GM19324 (cell line): ENCODE measurements at regions not wholly inside any gene's neighbourhood (a gene's known extent, or its start where the extent isn't known, plus 50 kb on each side); places are given as distances from the start of the nearest gene placed in this dataset.

ENCODE experiments used
- ATAC-seq: cut with Tn5 transposase; IDR thresholded peaks from one replicate; pipeline ENCODE4 v1.9.1; 2021; ENCODE audit warnings: mild to moderate bottlenecking, moderate library complexity; ENCODE audit not compliant: unreplicated experiment, low FRiP score

GRCh38 chr7:46567858-46568257 is 646.8 kb upstream of the IGFBP3 start:
- no peak for ATAC-seq

DNA sequence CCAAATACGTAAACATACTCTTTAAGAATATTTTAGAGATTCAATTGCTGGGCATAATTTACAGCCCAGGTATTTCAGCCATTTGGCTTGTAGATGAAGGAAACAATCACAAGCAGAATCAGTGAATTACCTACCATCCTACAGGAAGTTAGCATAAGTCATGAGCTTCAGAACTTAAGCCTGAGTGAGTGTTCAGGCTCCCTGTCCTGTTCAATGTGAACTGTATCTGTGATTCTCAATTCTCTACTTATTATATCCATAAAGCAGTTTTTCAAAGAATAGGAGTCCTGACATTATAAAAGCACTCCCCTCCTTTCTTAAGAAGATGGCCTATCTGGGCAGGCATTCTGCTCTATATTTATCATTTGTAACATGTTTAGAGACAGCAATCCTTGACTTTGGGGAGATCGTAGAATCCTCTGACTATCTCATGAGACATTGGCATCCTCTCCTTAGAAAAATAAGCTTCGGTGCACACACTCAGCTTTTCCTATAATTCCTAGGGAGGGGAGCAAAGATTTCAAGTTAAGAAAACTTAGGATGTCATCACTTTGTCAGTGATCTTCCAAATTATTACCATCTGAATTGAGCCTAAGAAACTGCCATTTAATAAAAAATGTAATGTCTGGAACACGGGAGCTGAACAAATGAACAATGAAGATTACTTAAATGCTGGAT is 645.2 kb upstream of the IGFBP3 start:
- no peak for ATAC-seq

GRCh38 chr7:46565253-46566096 is 644.4 kb upstream of the IGFBP3 start:
- ATAC-seq: no peak

DNA sequence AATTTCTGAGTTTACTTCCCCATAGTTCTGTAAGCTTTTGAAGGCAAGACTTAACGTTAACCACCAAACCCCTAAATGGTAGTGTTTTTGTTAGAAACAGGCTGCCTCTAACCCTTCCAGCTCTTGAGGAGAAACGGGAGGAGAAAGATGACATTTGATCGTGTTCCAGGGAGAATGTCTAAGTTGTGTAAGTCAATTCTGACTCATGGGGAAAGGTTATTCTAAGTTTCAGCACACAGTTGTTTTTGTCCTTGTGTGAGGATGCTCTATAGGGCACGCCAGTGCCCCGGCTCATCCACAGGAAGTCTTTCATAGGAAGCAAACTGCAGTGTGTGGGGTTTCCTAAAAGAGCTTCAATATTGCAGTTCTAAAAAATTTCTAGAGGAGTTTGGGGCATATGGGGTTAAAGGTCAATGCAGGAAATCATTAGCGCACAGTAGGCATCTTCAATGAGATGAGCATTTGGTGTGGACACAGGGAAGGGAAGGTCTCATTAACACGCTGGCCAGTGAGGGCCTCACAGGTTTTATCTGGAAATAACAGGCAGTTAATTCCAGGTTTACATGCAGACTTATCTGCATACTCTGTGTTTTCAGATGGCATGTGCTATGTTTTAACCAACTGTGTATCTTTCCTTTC is 638.2 kb upstream of the IGFBP3 start:
- no peak for ATAC-seq

DNA sequence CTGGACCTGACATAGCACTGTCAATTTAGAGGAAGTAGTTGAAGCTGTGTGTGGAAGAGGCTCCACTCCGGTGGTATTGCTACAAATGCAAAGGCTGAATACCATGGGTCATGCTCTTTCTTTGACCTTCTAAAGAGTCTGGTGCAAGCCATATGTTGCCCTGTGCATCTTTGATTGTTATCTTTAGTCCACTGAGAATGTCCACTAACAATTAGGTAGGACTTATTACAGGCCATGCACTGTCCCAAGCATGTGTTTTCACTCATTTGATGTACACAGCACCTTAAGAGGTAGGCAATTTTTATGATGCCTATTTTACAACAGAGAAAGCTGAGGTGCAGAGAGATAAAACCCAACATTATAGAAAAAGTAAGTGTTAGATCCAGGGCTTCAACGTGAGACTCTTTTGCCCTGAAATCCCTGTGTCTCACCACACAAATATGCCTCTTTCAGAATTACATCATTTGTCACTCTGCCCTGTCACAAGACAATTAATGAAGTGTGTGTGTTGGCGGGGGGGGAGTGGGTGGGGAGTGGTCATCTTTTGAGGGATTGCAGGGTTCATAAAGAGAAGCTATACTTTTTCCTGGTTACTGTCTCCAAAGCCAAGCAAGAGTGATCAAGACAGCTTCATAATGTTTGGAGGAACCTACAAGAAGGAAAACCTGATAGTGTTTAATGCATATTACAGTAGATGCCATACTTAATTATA is 637.6 kb upstream of the IGFBP3 start:
- no peak for ATAC-seq

GRCh38 chr7:46557781-46558180 is 636.7 kb upstream of the IGFBP3 start:
- no peak for ATAC-seq

DNA sequence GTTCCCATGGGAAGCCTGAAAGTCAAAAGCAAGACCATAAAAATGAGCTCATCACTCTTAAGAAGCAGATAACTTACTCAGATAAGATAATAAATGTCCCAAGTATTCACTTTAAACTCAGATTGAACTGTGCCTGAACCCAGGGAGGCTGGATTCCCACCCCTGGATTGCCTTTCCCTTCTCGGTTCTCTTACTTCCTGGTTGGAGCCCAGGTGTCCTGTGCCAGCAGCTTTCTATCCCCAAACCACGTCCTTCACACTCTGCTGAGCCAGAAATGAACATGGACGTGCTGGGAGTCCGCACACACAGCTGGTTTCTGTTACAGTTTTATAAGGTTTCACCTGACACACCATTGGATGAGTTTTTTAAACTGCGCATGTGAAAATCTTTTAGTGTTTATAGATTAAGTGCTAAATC is 636.2 kb upstream of the IGFBP3 start:
- ATAC-seq: no peak

DNA sequence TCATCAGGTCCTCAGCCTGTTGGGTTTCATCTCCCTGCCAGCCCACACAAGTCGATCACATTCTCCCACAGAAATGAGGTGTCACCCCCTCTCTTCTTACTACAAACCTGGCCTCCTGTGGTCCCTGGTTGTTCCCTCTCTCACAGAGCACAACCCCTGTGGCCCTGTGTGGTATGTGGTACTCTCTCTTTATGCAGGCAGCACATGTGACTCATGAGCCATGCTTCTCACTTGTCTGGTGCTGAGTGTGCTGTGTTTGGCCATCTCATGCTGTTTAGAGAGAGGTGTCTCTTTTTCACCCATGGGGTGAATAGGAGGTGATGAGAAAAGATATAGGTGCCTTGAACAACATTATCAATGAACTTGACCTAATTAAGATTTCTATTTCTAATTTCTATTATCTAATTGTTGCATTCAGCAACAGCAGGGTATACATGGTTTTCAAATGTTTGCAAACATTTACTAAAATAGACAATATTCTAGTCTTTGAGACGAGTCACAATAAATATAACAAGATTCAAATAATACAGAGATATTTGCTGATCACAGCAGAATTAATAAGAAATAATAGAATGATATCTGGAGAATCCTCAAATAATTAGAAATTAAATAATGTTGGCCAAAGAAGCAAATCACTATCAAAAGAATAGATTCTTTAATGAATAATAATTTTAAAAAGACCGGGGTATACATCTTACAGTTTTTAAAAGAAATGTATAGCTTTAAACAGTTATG is 633.8 kb upstream of the IGFBP3 start:
- ATAC-seq: no peak

DNA sequence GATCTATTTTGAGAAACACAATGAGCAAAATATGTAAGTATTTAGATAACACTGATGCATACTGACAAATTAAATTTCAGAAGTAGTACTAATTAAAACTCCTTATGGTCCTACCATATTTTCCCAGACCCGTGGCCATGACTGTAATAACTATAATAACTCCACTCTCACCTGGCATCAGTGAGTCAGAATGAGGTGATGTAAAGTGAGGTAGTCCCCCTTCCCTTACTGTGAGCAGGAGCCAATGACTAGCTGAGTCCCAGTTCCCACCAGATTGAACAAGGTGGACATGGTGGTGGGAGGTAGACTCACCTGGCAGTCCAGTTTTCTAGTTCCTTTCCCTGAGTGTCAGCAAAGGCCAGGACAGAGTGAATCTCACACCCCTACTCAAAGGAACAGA is 630.5 kb upstream of the IGFBP3 start:
- ATAC-seq: no peak

GRCh38 chr7:46550864-46551263 is 629.8 kb upstream of the IGFBP3 start:
- no peak for ATAC-seq

GRCh38 chr7:46549892-46550639 is 629.0 kb upstream of the IGFBP3 start:
- no peak for ATAC-seq

- no peak for ATAC-seq
Observed at GRCh38 chr7:46549347-46549746, 628.3 kb upstream of the IGFBP3 start.

GRCh38 chr7:46547044-46547443 is 626.0 kb upstream of the IGFBP3 start:
- ATAC-seq: no peak

- no peak for ATAC-seq
Observed at GRCh38 chr7:46545790-46546189, 624.7 kb upstream of the IGFBP3 start.

DNA sequence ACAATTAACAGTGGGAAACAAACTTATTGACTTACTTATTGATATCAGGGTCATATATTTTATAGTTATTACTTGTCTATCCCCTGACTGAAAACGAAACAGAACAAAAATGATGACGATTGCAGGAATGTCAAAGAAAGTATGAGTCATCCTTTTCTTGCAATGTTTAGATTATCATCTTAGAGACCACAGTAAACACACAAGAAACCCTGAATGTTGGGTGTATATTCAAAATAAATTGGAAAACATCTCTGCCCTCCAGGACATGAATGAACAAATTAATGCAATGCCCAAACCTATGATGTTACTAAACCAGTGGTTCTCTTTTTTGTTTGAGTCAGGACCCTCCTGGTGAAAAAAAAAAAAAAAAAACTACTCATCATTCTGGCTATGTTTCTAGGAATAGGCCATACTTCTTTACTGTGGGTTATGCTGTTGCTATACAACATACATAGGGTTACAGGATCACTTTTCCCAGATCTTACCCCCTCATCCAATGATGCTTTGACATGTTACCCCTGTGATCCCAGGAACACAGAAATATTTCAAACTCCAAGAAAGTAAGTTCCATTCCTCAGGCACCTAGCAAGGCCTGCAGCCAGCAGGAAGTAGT is 623.4 kb upstream of the IGFBP3 start:
- no peak for ATAC-seq

GRCh38 chr7:46542076-46542475 is 621.0 kb upstream of the IGFBP3 start:
- ATAC-seq: no peak

GRCh38 chr7:46539892-46540483 is 618.9 kb upstream of the IGFBP3 start:
- ATAC-seq: no peak

GRCh38 chr7:46537191-46537905 is 616.3 kb upstream of the IGFBP3 start:
- ATAC-seq: no peak
